Activated CD4-positive, alpha-beta memory T cell treated with anti-CD3 and anti-CD28 coated beads, Interleukin-2, amount 10 ng/mL, durations not matched to agents 7 days and 5 days (primary cell): ENCODE measurements at regions not wholly inside any gene's neighbourhood (a gene's known extent, or its start where the extent isn't known, plus 50 kb on each side); places are given as distances from the start of the nearest gene placed in this dataset.

Source experiments
- CTCF ChIA-PET: fragments of 350-600 bp; sonication (Branson Sonifier 250); formaldehyde crosslinking; loops from one replicate; lab custom pipeline; 2021; ENCODE audit warnings: antibody characterized with exemption, inconsistent platforms; lab: Charles Lee
- POLR2A ChIA-PET: fragments of 350-600 bp; sonication (Branson Sonifier 250); formaldehyde crosslinking; loops from one replicate; lab custom pipeline; 2021; ENCODE audit warnings: antibody characterized with exemption; lab: Charles Lee
- DNase-seq: peaks from one replicate; pipeline ENCODE4 v3.0.0-alpha.2; 2020
- H3K27ac Mint-ChIP-seq: one replicate; pipeline ENCODE4 v1.8.0; 2021; ENCODE audit warnings: mild to moderate bottlenecking, mixed read lengths
- H3K27me3 Mint-ChIP-seq: one replicate; pipeline ENCODE4 v1.8.0; 2021; ENCODE audit warnings: mixed read lengths
- H3K36me3 Mint-ChIP-seq: one replicate; pipeline ENCODE4 v1.8.0; 2021; ENCODE audit warnings: low read depth, mixed read lengths
- H3K4me1 Mint-ChIP-seq: one replicate; pipeline ENCODE4 v1.8.0; 2021; ENCODE audit warnings: mixed read lengths
- H3K4me3 Mint-ChIP-seq: one replicate; pipeline ENCODE4 v1.8.0; 2021; ENCODE audit warnings: mild to moderate bottlenecking, mixed read lengths
- H3K9me3 Mint-ChIP-seq: one replicate; pipeline ENCODE4 v1.8.0; 2021; ENCODE audit warnings: mixed read lengths

DNA sequence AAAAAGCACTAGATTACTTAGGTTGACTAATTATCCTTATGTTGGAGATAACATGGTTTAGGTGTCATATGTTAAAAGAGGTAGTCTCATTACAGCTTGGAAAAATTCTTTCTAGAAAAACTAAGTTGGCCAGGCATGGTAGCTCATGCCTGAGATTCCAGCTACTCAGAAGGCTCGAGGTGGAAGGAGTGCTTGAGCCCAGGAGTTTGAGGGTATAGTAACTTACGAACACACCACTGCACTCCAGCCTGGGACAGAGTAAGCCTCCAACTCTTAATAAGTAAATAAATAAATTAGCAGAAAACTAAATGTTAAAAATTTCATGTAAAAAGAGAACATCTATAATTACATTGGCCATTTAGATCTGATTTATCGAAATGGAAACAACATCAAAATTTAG, 177.2 kb downstream of the NR4A2 start:
- Mint-ChIP-seq H3K36me3 (no peaks in the 10 kb centered on the region), H3K27me3 (no peaks in the 10 kb centered on the region), H3K9me3 (no peaks in the 10 kb centered on the region), H3K27ac (no peak overlapping the region), H3K4me3 (no peak overlapping the region), H3K4me1 (no peaks in the 10 kb centered on the region)
- POLR2A ChIA-PET = no interaction called here
- DNase-seq = no peak
- CTCF ChIA-PET = no interaction called here

DNA sequence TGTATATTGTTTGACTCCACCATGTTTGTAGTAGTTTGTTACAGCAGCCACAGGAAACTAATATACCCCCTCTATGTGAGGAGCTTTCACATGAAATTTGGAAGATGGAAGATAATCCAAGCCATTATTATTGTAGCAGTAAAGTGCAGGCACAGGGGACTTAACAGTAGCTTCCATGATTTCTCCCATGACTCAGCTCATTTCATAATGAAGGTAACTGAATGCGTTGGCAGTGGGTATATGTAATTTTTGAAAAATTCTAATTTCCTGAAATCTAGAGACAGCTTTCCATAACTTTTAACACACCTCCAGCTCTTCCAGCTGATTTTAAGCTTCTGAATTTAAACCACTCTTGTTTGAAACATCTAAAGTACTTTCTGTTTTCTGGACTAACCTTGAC, 181.2 kb downstream of the NR4A2 start:
- Mint-ChIP-seq H3K36me3 (no peaks in the 10 kb centered on the region), H3K9me3 (no peaks in the 10 kb centered on the region), H3K27ac (no peak overlapping the region), H3K4me3 (no peak overlapping the region), H3K27me3 (no peaks in the 10 kb centered on the region), H3K4me1 (no peaks in the 10 kb centered on the region)
- ChIA-PET POLR2A (no interaction called here), CTCF (no interaction called here)
- DNase-seq = no peak

GRCh38 chr2:156147594-156148330, 184.8 kb downstream of the NR4A2 start:
- Mint-ChIP-seq H3K4me1 (no peaks in the 10 kb centered on the region), H3K27ac (no peak overlapping the region)
- POLR2A ChIA-PET = no interaction called here

DNA sequence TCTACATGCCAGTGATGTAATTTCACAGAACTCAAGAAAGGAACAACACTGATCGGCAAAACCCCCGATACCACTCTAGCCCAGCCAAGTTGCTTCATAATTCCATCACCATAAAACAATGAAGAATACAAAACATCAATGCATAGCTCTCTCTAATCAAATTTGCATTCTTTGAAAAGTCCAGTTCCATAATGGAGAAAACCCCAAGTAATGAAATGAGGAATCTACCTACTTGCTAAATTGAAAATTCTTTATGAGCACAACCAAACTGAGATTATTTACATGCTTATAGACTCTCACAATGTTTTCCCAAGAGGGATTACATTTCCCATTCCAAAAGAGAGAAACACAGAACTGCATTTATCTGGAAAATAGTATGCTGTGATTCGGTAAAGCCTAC, 186.5 kb downstream of the NR4A2 start:
- CTCF ChIA-PET = no interaction called here

More at GRCh38 chr2:156147594-156148330, 184.8 kb downstream of the NR4A2 start:
- CTCF ChIA-PET = no interaction called here
- Mint-ChIP-seq H3K27me3 (no peaks in the 10 kb centered on the region), H3K36me3 (no peaks in the 10 kb centered on the region), H3K9me3 (no peaks in the 10 kb centered on the region), H3K4me3 (no peak overlapping the region)
- DNase-seq = no peak

DNA sequence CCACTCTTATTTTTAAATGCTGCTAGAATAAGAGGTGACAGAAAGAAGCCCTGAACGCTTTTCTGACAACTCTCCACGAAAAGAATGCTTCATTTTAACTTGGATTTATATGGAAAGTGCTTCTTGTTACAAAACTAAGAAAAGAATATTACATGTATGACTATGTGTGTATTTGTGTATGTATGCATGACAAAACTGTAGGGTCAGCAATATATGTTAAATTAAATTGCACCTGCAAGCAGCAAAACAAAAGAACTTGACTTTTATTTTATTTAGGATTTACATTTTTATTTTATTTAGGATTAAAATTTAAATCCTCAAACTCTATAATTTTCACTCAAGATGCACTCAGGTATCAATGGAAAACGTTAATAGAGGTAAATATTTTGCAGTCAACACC, 187.1 kb downstream of the NR4A2 start:
- CTCF ChIA-PET = no interaction called here
- no peaks in the 10 kb centered on the region for H3K27me3 Mint-ChIP-seq
- H3K36me3 Mint-ChIP-seq = no peaks in the 10 kb centered on the region
- H3K27ac Mint-ChIP-seq = no peak overlapping the region
- no peaks in the 10 kb centered on the region for H3K9me3 Mint-ChIP-seq
- H3K4me3 Mint-ChIP-seq = no peak overlapping the region
- H3K4me1 Mint-ChIP-seq = no peaks in the 10 kb centered on the region
- DNase-seq = no peak
- POLR2A ChIA-PET = no interaction called here

More for the DNA sequence above, 186.5 kb downstream of the NR4A2 start:
- no peaks in the 10 kb centered on the region for H3K27me3 Mint-ChIP-seq
- H3K9me3 Mint-ChIP-seq = no peaks in the 10 kb centered on the region
- no peaks in the 10 kb centered on the region for H3K36me3 Mint-ChIP-seq
- H3K4me1 Mint-ChIP-seq = no peaks in the 10 kb centered on the region
- no peak overlapping the region for H3K4me3 Mint-ChIP-seq
- DNase-seq = no peak
- H3K27ac Mint-ChIP-seq = no peak overlapping the region
- POLR2A ChIA-PET = no interaction called here

- no peaks in the 10 kb centered on the region for H3K4me1 Mint-ChIP-seq
- ChIA-PET CTCF (no interaction called here), POLR2A (no interaction called here)
- DNase-seq = no peak
- H3K27me3 Mint-ChIP-seq = no peaks in the 10 kb centered on the region
- H3K27ac Mint-ChIP-seq = no peak overlapping the region
- no peak overlapping the region for H3K4me3 Mint-ChIP-seq
- no peaks in the 10 kb centered on the region for H3K9me3 Mint-ChIP-seq
- H3K36me3 Mint-ChIP-seq = no peaks in the 10 kb centered on the region
Observed at GRCh38 chr2:156136566-156136965, 196.0 kb downstream of the NR4A2 start.

- no peaks in the 10 kb centered on the region for H3K4me1 Mint-ChIP-seq
- no peak overlapping the region for H3K4me3 Mint-ChIP-seq
- POLR2A ChIA-PET = no interaction called here
- no peaks in the 10 kb centered on the region for H3K27me3 Mint-ChIP-seq
- no peaks in the 10 kb centered on the region for H3K9me3 Mint-ChIP-seq
- DNase-seq = no peak
- H3K27ac Mint-ChIP-seq = no peak overlapping the region
- CTCF ChIA-PET = no interaction called here
- no peaks in the 10 kb centered on the region for H3K36me3 Mint-ChIP-seq
Observed at GRCh38 chr2:156134887-156135286, 197.6 kb downstream of the NR4A2 start.

GRCh38 chr2:156132941-156133340, 199.6 kb downstream of the NR4A2 start:
- no peak for DNase-seq
- ChIA-PET POLR2A (no interaction called here), CTCF (no interaction called here)
- no peaks in the 10 kb centered on the region for H3K4me1 Mint-ChIP-seq
- H3K36me3 Mint-ChIP-seq = no peaks in the 10 kb centered on the region
- no peaks in the 10 kb centered on the region for H3K27me3 Mint-ChIP-seq
- no peak overlapping the region for H3K4me3 Mint-ChIP-seq
- no peaks in the 10 kb centered on the region for H3K9me3 Mint-ChIP-seq
- H3K27ac Mint-ChIP-seq = no peak overlapping the region

GRCh38 chr2:156132130-156132529, 200.4 kb downstream of the NR4A2 start:
- no peaks in the 10 kb centered on the region for H3K4me1 Mint-ChIP-seq
- no peak overlapping the region for H3K4me3 Mint-ChIP-seq
- H3K27me3 Mint-ChIP-seq = no peaks in the 10 kb centered on the region
- H3K36me3 Mint-ChIP-seq = no peaks in the 10 kb centered on the region
- no peak for DNase-seq
- no peak overlapping the region for H3K27ac Mint-ChIP-seq
- CTCF ChIA-PET = no interaction called here
- POLR2A ChIA-PET = no interaction called here
- no peaks in the 10 kb centered on the region for H3K9me3 Mint-ChIP-seq

DNA sequence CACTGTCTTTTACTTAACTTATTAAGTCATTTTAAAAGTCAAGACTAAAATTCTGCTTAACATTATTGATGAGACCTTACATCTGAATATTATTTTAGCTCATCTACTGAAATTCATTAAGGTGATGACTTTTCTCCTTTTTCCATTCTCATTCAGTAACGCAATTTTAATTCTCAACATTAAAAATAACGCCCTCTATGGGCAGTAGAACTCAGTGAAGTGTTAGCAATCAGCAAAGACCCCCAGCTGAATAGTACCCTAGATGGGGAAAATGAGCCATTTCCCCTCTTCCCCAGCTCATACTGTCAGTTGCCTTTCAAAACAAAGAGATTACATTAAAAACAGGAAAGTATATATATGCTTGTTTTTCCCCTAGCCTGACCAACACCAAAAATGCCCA, 203.3 kb downstream of the NR4A2 start:
- no peaks in the 10 kb centered on the region for H3K27me3 Mint-ChIP-seq
- no peaks in the 10 kb centered on the region for H3K9me3 Mint-ChIP-seq
- no peak overlapping the region for H3K27ac Mint-ChIP-seq
- H3K36me3 Mint-ChIP-seq = no peaks in the 10 kb centered on the region
- H3K4me3 Mint-ChIP-seq = no peak overlapping the region
- POLR2A ChIA-PET = no interaction called here
- no peaks in the 10 kb centered on the region for H3K4me1 Mint-ChIP-seq
- no peak for DNase-seq
- CTCF ChIA-PET = no interaction called here

GRCh38 chr2:156125018-156125417, 207.5 kb downstream of the NR4A2 start:
- Mint-ChIP-seq H3K36me3 (no peaks in the 10 kb centered on the region), H3K4me1 (no peaks in the 10 kb centered on the region), H3K9me3 (peaks cover 3% of the 10 kb centered on the region), H3K27me3 (no peaks in the 10 kb centered on the region), H3K4me3 (no peak overlapping the region), H3K27ac (no peak overlapping the region)
- CTCF ChIA-PET = no interaction called here
- POLR2A ChIA-PET = no interaction called here
- no peak for DNase-seq

DNA sequence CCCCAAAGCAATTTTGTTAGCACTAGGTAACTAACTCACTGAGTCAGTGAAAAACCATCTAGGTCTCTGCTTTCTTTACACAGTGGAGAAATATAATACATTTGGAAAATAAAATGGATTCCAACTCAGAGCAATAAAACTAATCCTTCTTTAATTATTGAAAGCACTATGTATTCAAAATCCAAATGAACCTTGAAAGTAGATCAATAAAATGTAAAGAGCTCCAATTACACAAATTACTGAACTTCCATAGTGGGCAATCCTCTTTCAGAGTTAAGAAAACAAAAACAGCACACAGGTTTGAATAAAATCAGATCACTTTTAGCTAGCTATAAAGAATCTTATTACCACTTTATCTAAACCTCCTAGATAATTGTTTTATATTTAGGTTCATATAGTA, 208.1 kb downstream of the NR4A2 start:
- no peak for DNase-seq
- Mint-ChIP-seq H3K9me3 (peaks cover 3% of the 10 kb centered on the region), H3K36me3 (no peaks in the 10 kb centered on the region), H3K4me3 (no peak overlapping the region), H3K27me3 (no peaks in the 10 kb centered on the region), H3K4me1 (no peaks in the 10 kb centered on the region), H3K27ac (no peak overlapping the region)
- POLR2A ChIA-PET = no interaction called here
- CTCF ChIA-PET = no interaction called here

- Mint-ChIP-seq H3K36me3 (no peaks in the 10 kb centered on the region), H3K9me3 (peaks cover 3% of the 10 kb centered on the region), H3K27ac (no peak overlapping the region), H3K27me3 (no peaks in the 10 kb centered on the region), H3K4me1 (no peaks in the 10 kb centered on the region), H3K4me3 (no peak overlapping the region)
- CTCF ChIA-PET = no interaction called here
- POLR2A ChIA-PET = no interaction called here
- no peak for DNase-seq
Observed at GRCh38 chr2:156118753-156119416, 213.6 kb downstream of the NR4A2 start.

DNA sequence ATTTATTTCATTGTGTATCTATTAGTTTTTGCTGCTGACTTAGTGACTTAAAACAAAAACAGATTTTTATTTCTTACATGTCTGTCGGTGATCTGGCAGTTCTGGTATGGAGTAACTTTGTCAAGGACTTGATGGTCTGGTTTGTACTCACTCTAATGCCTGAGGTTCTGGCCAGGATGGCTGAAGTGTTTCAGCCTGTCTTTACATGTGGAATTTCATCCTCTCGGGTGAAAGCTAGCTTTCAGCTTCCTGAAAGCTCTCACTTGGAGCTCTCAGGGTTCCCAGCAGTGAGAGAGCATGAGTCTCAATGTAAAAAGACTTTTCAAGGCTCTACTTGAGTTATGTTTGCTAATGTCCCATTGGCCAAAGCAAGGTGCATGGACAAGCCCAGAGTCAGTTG, 216.4 kb downstream of the NR4A2 start:
- ChIA-PET CTCF (no interaction called here), POLR2A (no interaction called here)
- H3K27me3 Mint-ChIP-seq = no peaks in the 10 kb centered on the region
- H3K4me3 Mint-ChIP-seq = no peak overlapping the region
- no peak overlapping the region for H3K27ac Mint-ChIP-seq
- no peaks in the 10 kb centered on the region for H3K36me3 Mint-ChIP-seq
- H3K4me1 Mint-ChIP-seq = no peaks in the 10 kb centered on the region
- H3K9me3 Mint-ChIP-seq = peaks cover 3% of the 10 kb centered on the region
- DNase-seq = no peak
